ENCODE measurements at regions not wholly inside any gene's neighbourhood (a gene's known extent, or its start where the extent isn't known, plus 50 kb on each side); places are given as distances from the start of the nearest gene placed in this dataset.
"Not testable (repeated sequence)": the region's sequence is repeated elsewhere in the genome, so short reads cannot be mapped to it uniquely, and the experiment has no call there.

DNA sequence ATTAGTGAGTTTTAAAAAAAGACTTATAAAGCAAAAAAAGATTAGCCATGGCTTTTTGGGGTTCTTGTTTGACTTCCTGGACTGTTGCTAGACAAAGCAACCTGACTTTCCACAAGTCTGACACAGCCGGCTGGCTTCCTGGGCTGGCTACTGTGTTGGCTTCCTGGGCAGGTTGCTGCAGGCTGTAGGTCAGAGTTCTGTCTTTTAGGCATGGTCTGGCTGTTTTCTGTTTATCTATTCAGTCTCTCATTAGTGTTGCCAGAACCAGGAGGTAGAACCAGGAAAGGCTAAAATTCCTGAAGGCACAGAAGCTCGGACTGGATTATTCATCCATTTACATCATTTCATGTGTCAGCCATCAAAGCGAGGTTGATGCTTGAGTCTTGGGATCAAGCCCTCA, 88.6 kb upstream of the SLC35F3 start:
- H3K27ac ChIP-seq (replicated peaks; ENCODE audit: low read length), result no peak overlapping the region
- H4K91ac ChIP-seq (ENCODE audit: low read depth, low read length, poor library complexity), result no peak overlapping the region
- H2BK12ac ChIP-seq (ENCODE audit: low read length), result no peak overlapping the region
- no peak overlapping the region for H3K9ac ChIP-seq (ENCODE audit: low read depth, low read length, poor library complexity)
- H2BK120ac ChIP-seq (ENCODE audit: low read depth, low read length), result no peak overlapping the region
- whole genome bisulfite sequencing, 2 donors (ENCODE audit: extremely low coverage in 2 of 2, insufficient read length in 2 of 2, insufficient replicate concordance in 1 of 2), result no CpG with 5 or more reads among the region's 3 CpGs
- DNase-seq (ENCODE audit: low spot score), result no peak
- H2AFZ ChIP-seq (ENCODE audit: low read length), result no peak overlapping the region
- H2BK15ac ChIP-seq (ENCODE audit: low read length), result no peak overlapping the region
- H3K4me3 ChIP-seq (ENCODE audit: low read length in 2 of 2), result no peak overlapping the region
- no peaks in the 10 kb centered on the region for H3K9me3 ChIP-seq (replicated peaks in 1 of 2; ENCODE audit: control insufficient read depth in 2 of 2, insufficient read depth in 1 of 2, low read depth in 1 of 2, low read length in 2 of 2)
- no peak overlapping the region for H2BK5ac ChIP-seq (ENCODE audit: low read length)
- H3K4me1 ChIP-seq (ENCODE audit: control insufficient read depth in 2 of 2, insufficient read depth in 1 of 2, low read depth in 1 of 2, low read length in 2 of 2), result no peaks in the 10 kb centered on the region
- H3K23ac ChIP-seq (ENCODE audit: low read depth, low read length, poor library complexity), result no peak overlapping the region
- H3K4me2 ChIP-seq (ENCODE audit: insufficient read depth, low read length, poor library complexity, severe bottlenecking), result no peak overlapping the region
- no peak overlapping the region for H3K14ac ChIP-seq (ENCODE audit: low read length)
- no peak overlapping the region for H3K18ac ChIP-seq (ENCODE audit: low read length)
- H4K8ac ChIP-seq (ENCODE audit: low read depth, low read length), result no peak overlapping the region
- no peaks in the 10 kb centered on the region for H3K27me3 ChIP-seq (ENCODE audit: control insufficient read depth in 3 of 3, insufficient read depth in 3 of 3, low read depth in 1 of 3, low read length in 3 of 3)
- H2AK5ac ChIP-seq (ENCODE audit: low read depth, low read length), result no peak overlapping the region
- no peaks in the 10 kb centered on the region for H3K79me1 ChIP-seq (ENCODE audit: low read depth, low read length)
- no peak overlapping the region for H3K4ac ChIP-seq (ENCODE audit: low read length)
- H3K36me3 ChIP-seq (replicated peaks in 1 of 2; ENCODE audit: control insufficient read depth in 2 of 2, insufficient read depth in 2 of 2, low read length in 2 of 2), result no peaks in the 10 kb centered on the region

DNA sequence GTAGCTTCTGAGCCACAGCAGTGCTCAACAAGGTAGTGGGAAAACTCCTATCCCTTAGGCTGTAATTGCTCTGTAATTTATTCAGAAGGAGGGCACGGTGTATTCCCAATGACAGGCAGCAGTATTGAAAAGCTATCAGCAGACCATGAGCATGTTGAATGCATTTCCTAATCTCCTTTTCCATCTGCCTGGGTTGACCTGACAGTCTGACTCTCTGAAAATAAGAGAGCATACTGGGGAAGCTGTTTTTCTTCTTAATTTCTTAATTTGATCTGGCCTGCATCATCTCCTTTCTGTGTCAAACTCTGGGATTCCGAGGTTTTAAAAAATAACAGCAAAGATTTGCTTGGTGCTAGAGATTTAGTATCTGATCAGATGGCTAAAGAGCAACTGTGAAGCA, 88.1 kb upstream of the SLC35F3 start:
- no peak overlapping the region for H4K8ac ChIP-seq (ENCODE audit: low read depth, low read length)
- no peak overlapping the region for H3K4me2 ChIP-seq (ENCODE audit: insufficient read depth, low read length, poor library complexity, severe bottlenecking)
- no peak overlapping the region for H3K27ac ChIP-seq (replicated peaks; ENCODE audit: low read length)
- no peak for DNase-seq (ENCODE audit: low spot score)
- H2AFZ ChIP-seq (ENCODE audit: low read length), result no peak overlapping the region
- no peaks in the 10 kb centered on the region for H3K9me3 ChIP-seq (replicated peaks in 1 of 2; ENCODE audit: control insufficient read depth in 2 of 2, insufficient read depth in 1 of 2, low read depth in 1 of 2, low read length in 2 of 2)
- no peaks in the 10 kb centered on the region for H3K79me1 ChIP-seq (ENCODE audit: low read depth, low read length)
- no peak overlapping the region for H2BK120ac ChIP-seq (ENCODE audit: low read depth, low read length)
- H3K9ac ChIP-seq (ENCODE audit: low read depth, low read length, poor library complexity), result no peak overlapping the region
- H3K27me3 ChIP-seq (ENCODE audit: control insufficient read depth in 3 of 3, insufficient read depth in 3 of 3, low read depth in 1 of 3, low read length in 3 of 3), result no peaks in the 10 kb centered on the region
- no peak overlapping the region for H3K4ac ChIP-seq (ENCODE audit: low read length)
- H3K4me3 ChIP-seq (ENCODE audit: low read length in 2 of 2), result no peak overlapping the region
- no peaks in the 10 kb centered on the region for H3K4me1 ChIP-seq (ENCODE audit: control insufficient read depth in 2 of 2, insufficient read depth in 1 of 2, low read depth in 1 of 2, low read length in 2 of 2)
- no peak overlapping the region for H2BK5ac ChIP-seq (ENCODE audit: low read length)
- H2AK5ac ChIP-seq (ENCODE audit: low read depth, low read length), result no peak overlapping the region
- no peak overlapping the region for H3K23ac ChIP-seq (ENCODE audit: low read depth, low read length, poor library complexity)
- H3K14ac ChIP-seq (ENCODE audit: low read length), result no peak overlapping the region
- H4K91ac ChIP-seq (ENCODE audit: low read depth, low read length, poor library complexity), result no peak overlapping the region
- no peak overlapping the region for H2BK12ac ChIP-seq (ENCODE audit: low read length)
- WGBS, 2 donors (ENCODE audit: extremely low coverage in 2 of 2, insufficient read length in 2 of 2, insufficient replicate concordance in 1 of 2), result no CpG with 5 or more reads among the region's 2 CpGs
- H3K18ac ChIP-seq (ENCODE audit: low read length), result no peak overlapping the region
- H3K36me3 ChIP-seq (replicated peaks in 1 of 2; ENCODE audit: control insufficient read depth in 2 of 2, insufficient read depth in 2 of 2, low read length in 2 of 2), result no peaks in the 10 kb centered on the region
- H2BK15ac ChIP-seq (ENCODE audit: low read length), result no peak overlapping the region

DNA sequence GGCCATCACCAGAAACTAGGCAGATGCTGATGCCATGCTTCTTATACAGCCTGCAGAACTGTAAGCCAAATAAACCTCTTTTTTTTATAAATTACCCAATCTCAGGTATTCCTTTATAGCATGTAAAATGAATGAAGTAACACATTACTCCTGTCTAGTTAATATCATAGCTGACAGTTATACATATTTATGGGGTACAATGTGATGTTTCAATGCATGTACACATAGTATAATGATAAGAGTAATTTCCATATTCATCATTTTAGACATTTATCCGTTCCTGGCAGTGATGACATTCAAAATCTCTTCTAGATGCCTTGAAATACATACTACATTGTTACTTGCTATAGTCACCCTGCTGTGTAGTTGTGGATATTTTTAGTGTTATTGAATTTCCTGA, 85.4 kb upstream of the SLC35F3 start:
- Histone ChIP-seq H3K4ac (ENCODE audit: low read length) (no peak overlapping the region), H3K18ac (ENCODE audit: low read length) (no peak overlapping the region), H2BK120ac (ENCODE audit: low read depth, low read length) (no peak overlapping the region), H3K36me3 (replicated peaks in 1 of 2; ENCODE audit: control insufficient read depth in 2 of 2, insufficient read depth in 2 of 2, low read length in 2 of 2) (no peaks in the 10 kb centered on the region), H3K27me3 (ENCODE audit: control insufficient read depth in 3 of 3, insufficient read depth in 3 of 3, low read depth in 1 of 3, low read length in 3 of 3) (no peaks in the 10 kb centered on the region), H3K4me3 (ENCODE audit: low read length in 2 of 2) (no peak overlapping the region), H3K4me2 (ENCODE audit: insufficient read depth, low read length, poor library complexity, severe bottlenecking) (no peak overlapping the region), H3K27ac (replicated peaks; ENCODE audit: low read length) (no peak overlapping the region), H3K23ac (ENCODE audit: low read depth, low read length, poor library complexity) (no peak overlapping the region), H3K4me1 (ENCODE audit: control insufficient read depth in 2 of 2, insufficient read depth in 1 of 2, low read depth in 1 of 2, low read length in 2 of 2) (no peaks in the 10 kb centered on the region), H4K91ac (ENCODE audit: low read depth, low read length, poor library complexity) (no peak overlapping the region), H4K8ac (ENCODE audit: low read depth, low read length) (no peak overlapping the region), H2AFZ (ENCODE audit: low read length) (no peak overlapping the region), H2BK15ac (ENCODE audit: low read length) (no peak overlapping the region), H2AK5ac (ENCODE audit: low read depth, low read length) (no peak overlapping the region), H2BK5ac (ENCODE audit: low read length) (no peak overlapping the region), H3K9me3 (replicated peaks in 1 of 2; ENCODE audit: control insufficient read depth in 2 of 2, insufficient read depth in 1 of 2, low read depth in 1 of 2, low read length in 2 of 2) (no peaks in the 10 kb centered on the region), H3K14ac (ENCODE audit: low read length) (no peak overlapping the region), H3K9ac (ENCODE audit: low read depth, low read length, poor library complexity) (no peak overlapping the region), H2BK12ac (ENCODE audit: low read length) (no peak overlapping the region), H3K79me1 (ENCODE audit: low read depth, low read length) (no peaks in the 10 kb centered on the region)
- no CpG with 5 or more reads among the region's 1 CpG for WGBS, 2 donors (ENCODE audit: extremely low coverage in 2 of 2, insufficient read length in 2 of 2, insufficient replicate concordance in 1 of 2)
- DNase-seq (ENCODE audit: low spot score), result no peak

DNA sequence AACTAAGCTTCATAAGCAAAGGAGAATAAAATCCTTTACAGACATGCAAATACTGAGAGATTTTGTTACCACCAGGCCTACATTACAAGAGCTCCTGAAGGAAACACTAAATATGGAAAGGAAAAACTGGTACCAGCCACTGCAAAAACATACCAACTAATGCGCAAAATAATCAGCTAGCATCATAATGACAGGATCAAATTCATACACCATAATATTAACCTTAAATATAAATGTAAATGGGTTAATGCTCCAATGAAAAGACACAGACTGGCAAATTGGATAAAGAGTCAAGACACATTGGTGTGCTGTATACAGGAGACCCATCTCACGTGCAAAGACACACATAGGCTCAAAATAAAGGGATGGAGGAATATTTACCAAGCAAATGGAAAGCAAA, 80.3 kb upstream of the SLC35F3 start:
- H2BK5ac ChIP-seq (ENCODE audit: low read length); H2BK12ac ChIP-seq (ENCODE audit: low read length); H3K27me3 ChIP-seq (ENCODE audit: control insufficient read depth in 3 of 3, insufficient read depth in 3 of 3, low read depth in 1 of 3, low read length in 3 of 3); H3K27ac ChIP-seq (replicated peaks; ENCODE audit: low read length); H3K4ac ChIP-seq (ENCODE audit: low read length); H3K9ac ChIP-seq (ENCODE audit: low read depth, low read length, poor library complexity); H3K79me1 ChIP-seq (ENCODE audit: low read depth, low read length); H2BK120ac ChIP-seq (ENCODE audit: low read depth, low read length); DNase-seq (ENCODE audit: low spot score); H2BK15ac ChIP-seq (ENCODE audit: low read length); H4K8ac ChIP-seq (ENCODE audit: low read depth, low read length); H3K18ac ChIP-seq (ENCODE audit: low read length); H3K36me3 ChIP-seq (replicated peaks in 1 of 2; ENCODE audit: control insufficient read depth in 2 of 2, insufficient read depth in 2 of 2, low read length in 2 of 2); H3K4me1 ChIP-seq (ENCODE audit: control insufficient read depth in 2 of 2, insufficient read depth in 1 of 2, low read depth in 1 of 2, low read length in 2 of 2); H4K91ac ChIP-seq (ENCODE audit: low read depth, low read length, poor library complexity); H3K23ac ChIP-seq (ENCODE audit: low read depth, low read length, poor library complexity); H3K4me2 ChIP-seq (ENCODE audit: insufficient read depth, low read length, poor library complexity, severe bottlenecking); H2AK5ac ChIP-seq (ENCODE audit: low read depth, low read length); H3K14ac ChIP-seq (ENCODE audit: low read length); H3K4me3 ChIP-seq (ENCODE audit: low read length in 2 of 2); H2AFZ ChIP-seq (ENCODE audit: low read length); H3K9me3 ChIP-seq (replicated peaks in 1 of 2; ENCODE audit: control insufficient read depth in 2 of 2, insufficient read depth in 1 of 2, low read depth in 1 of 2, low read length in 2 of 2): not testable (repeated sequence)
- WGBS, 2 donors (ENCODE audit: extremely low coverage in 2 of 2, insufficient read length in 2 of 2, insufficient replicate concordance in 1 of 2), result no CpG with 5 or more reads among the region's 2 CpGs
